ENCODE measurements at regions not wholly inside any gene's neighbourhood (a gene's known extent, or its start where the extent isn't known, plus 50 kb on each side); places are given as distances from the start of the nearest gene placed in this dataset.

DNA sequence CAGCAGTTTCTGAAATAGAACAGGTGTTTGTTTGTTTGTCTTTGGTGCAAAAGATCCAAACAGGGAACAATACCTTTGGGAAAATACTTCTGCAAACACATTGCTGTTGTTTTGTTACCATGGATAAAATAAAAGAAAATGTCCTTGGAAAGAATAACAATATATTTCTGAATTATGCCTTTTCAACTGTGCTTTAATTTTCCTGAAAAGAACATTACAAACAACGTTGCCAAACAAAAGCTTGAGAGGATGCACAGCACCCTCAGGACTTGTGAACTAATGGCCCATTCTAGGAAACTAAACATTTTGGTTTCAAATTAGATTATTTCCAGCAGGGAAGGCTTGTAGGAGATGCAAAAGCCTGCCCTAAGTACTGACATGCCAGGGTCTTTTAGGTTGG is 967.2 kb downstream of the TLE4 start:
- no peak for TF ChIP-seq EZH2 (IDR thresholded peaks at IDR 0.05; ENCODE audit: borderline replicate concordance, low read length)
- TF ChIP-seq, protein P1, sequence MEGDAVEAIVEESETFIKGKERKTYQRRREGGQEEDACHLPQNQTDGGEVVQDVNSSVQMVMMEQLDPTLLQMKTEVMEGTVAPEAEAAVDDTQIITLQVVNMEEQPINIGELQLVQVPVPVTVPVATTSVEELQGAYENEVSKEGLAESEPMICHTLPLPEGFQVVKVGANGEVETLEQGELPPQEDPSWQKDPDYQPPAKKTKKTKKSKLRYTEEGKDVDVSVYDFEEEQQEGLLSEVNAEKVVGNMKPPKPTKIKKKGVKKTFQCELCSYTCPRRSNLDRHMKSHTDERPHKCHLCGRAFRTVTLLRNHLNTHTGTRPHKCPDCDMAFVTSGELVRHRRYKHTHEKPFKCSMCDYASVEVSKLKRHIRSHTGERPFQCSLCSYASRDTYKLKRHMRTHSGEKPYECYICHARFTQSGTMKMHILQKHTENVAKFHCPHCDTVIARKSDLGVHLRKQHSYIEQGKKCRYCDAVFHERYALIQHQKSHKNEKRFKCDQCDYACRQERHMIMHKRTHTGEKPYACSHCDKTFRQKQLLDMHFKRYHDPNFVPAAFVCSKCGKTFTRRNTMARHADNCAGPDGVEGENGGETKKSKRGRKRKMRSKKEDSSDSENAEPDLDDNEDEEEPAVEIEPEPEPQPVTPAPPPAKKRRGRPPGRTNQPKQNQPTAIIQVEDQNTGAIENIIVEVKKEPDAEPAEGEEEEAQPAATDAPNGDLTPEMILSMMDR (conservative IDR thresholded peaks at IDR 0.05 in 1 of 2, IDR thresholded peaks at IDR 0.05 in 1 of 2; ENCODE audit: extremely low read depth in 1 of 2, insufficient read depth in 1 of 2, low read depth in 1 of 2, low read length in 2 of 2), result no peak

Data from mammary epithelial cell (primary cell).